ENCODE measurements at regions not wholly inside any gene's neighbourhood (a gene's known extent, or its start where the extent isn't known, plus 50 kb on each side); places are given as distances from the start of the nearest gene placed in this dataset.

DNA sequence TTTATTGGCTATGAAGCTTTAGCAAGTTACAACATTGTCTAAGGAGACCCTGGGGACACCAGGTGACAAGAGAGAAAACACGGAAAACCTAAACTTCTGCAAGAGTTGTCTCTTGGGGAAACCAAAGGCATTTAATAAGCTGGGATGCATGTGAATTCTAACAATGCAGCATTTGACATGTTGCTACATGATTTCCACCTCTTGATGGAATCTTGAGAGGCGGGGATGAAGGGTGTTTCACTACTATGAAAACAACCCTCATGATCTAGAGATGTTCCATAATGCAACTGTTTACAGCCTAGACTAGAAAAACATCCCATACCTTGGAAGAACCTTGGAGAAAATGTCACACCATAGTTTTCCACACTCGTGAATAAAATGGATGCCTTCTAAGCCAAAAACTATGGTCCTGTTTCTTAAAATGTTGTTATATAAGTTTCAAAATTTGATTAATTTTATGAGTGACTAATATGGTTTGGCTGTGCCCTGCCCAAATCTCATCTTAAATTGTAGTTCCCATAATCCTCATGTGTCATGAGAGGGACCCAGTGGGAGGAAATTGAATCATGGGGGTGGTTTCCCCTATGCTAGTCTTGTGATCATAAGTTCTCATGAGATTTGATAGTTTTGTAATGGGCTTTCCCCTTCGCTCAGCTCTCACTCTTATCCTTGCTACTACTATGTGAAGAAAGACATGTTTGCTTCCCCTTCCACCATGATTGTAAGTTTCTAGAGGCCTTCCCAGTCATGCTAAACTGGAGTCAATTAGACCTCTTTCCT lies 164.6 kb downstream of the TNFSF13B start:
- TF ChIP-seq, protein P1, sequence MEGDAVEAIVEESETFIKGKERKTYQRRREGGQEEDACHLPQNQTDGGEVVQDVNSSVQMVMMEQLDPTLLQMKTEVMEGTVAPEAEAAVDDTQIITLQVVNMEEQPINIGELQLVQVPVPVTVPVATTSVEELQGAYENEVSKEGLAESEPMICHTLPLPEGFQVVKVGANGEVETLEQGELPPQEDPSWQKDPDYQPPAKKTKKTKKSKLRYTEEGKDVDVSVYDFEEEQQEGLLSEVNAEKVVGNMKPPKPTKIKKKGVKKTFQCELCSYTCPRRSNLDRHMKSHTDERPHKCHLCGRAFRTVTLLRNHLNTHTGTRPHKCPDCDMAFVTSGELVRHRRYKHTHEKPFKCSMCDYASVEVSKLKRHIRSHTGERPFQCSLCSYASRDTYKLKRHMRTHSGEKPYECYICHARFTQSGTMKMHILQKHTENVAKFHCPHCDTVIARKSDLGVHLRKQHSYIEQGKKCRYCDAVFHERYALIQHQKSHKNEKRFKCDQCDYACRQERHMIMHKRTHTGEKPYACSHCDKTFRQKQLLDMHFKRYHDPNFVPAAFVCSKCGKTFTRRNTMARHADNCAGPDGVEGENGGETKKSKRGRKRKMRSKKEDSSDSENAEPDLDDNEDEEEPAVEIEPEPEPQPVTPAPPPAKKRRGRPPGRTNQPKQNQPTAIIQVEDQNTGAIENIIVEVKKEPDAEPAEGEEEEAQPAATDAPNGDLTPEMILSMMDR (conservative IDR thresholded peaks at IDR 0.05) = no peak
- no peak overlapping the region for H3K27ac ChIP-seq

DNA sequence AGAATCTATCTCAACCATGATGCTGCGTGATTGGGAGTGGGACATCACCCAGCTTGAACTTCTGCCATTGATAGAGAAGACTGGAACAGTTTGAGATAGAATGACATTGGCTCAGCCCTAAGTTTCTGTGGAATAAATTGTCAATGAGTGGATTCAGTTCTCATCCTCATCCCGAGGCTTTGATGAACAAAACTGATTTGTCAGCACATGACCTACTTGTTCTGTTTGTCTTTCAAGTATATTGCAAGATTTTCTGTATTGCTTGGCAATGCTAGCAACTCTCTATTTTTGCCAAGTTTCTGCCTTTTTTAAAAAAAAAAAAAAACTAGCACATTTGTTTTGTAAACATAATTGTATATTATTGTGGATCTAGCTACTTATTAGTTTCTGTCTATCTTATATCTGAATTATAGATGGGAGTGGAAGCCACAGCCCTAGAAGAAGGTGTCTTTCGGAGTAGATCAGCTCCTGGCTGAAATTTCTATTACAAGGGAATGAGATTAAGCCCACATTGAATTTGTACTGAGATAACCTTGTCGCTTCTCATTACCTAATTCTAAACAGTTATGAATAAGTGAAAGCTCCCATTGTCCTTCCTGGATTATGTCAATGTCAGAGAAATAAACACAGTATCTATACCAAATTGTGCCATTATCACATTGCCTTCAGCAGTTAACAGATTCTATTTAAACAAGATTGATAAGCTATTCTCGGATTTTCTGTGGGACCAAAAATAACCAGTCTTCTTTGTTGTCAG lies 166.1 kb downstream of the TNFSF13B start:
- no peak overlapping the region for H3K27ac ChIP-seq
- TF ChIP-seq, protein P1 (conservative IDR thresholded peaks at IDR 0.05) = no peak

DNA sequence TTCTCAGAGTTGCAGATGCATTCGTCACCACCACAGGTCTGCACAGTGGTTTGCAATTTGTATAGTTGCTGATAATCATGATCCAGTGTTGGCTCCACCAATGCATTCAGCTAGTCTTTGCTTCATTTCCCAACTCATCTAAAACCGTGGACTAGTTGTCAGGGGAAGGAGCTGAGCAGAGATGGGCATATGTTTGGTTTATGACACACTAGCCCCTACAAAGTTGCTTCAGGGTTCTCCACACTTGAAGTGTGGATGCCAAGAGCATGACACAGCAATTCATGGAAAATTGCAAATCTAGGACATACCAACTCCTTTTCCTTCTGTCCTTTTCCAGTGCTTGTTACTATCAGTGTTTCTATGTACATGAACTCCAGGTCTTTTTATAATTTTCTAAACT lies 168.0 kb downstream of the TNFSF13B start:
- H3K27ac ChIP-seq = no peak overlapping the region
- TF ChIP-seq, protein P1 (conservative IDR thresholded peaks at IDR 0.05) = no peak

DNA sequence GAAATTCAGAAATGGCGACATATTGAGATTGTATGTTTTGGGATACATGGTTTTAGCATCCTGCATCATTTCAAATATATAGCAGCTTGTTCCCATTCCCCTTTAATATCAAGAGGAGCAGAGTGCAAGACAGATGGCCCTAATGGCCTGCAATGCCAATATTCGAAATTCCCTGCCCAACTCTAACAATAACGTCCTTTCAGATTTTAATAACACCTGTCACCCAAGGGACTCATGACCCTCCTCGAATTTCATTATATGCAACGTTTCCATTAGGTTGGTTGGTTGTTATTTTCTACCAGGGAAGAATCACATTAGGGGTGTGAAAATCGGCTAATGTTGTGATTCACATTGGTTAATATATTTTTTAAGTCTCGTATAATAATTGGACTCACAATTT lies 170.0 kb downstream of the TNFSF13B start:
- no peak overlapping the region for H3K27ac ChIP-seq
- TF ChIP-seq, protein P1 (conservative IDR thresholded peaks at IDR 0.05) = no peak

DNA sequence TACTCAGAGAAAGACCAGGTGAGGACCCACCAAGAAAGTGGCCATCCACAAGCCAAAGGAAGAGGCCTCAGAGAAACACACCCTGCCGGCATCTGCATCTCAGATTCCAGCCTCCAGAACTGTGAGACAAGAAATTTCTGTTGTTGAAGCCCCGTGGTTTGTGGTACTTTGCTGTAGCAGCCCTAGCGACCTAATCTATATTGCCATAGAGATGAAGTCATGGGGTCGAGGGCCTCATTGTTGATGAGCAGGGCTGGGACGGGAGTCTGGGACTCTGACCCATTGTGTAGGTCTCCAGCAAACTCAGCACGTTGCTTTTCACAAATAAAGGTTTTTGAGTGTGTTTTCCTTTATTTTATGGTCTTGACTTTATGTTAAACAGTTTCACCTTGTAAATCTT lies 174.9 kb downstream of the TNFSF13B start:
- TF ChIP-seq, protein P1 (conservative IDR thresholded peaks at IDR 0.05) = no peak
- no peak overlapping the region for H3K27ac ChIP-seq

DNA sequence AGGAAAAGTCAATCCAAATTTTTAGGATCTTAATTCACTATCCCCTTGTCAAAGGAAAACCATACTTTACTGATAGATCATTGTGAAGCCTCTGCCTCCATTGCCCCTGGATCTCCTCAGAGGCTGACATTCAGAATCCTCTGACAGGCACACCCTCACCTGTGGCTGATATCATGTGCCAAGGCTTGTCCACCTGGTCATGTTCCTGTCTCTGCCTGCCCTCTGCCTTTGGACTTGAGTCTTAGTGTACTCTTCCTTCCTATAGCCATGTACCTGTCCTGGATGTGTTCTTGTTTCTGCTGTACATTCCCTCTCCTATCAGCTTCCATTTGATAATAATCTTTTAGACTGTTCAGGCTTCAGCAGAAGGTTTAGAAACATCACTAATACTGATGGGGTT lies 179.4 kb downstream of the TNFSF13B start:
- no peak overlapping the region for H3K27ac ChIP-seq
- TF ChIP-seq, protein P1 (conservative IDR thresholded peaks at IDR 0.05) = no peak

DNA sequence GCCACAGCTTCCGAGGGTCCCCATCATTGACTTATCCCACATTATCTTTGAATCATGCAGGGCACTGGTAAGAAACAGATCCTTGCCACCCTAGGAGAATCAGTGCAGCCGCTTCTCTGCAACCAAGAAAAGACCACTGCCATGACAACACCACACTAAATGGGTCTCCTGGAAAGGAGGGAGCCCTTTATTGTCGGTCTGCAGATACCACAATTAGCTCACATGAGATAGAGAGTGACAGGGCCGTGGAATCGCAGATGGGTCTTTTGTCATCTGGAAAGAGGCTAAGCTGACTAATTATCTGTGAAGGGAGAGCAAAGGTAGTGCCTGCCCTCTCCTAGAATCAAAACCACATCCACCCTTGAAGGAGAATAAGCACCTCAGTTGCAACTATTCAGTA lies 178.3 kb upstream of the MYO16 start:
- no peak overlapping the region for H3K27ac ChIP-seq
- TF ChIP-seq, protein P1 (conservative IDR thresholded peaks at IDR 0.05) = no peak
